HG03060 (cell line): ENCODE measurements at regions not wholly inside any gene's neighbourhood (a gene's known extent, or its start where the extent isn't known, plus 50 kb on each side); places are given as distances from the start of the nearest gene placed in this dataset.
"Not testable (repeated sequence)": the region's sequence is repeated elsewhere in the genome, so short reads cannot be mapped to it uniquely, and the experiment has no call there.

Experiments
- ATAC-seq: cut with Tn5 transposase; IDR thresholded peaks from one replicate; pipeline ENCODE4 v1.9.1; 2021; ENCODE audit warnings: low read depth, moderate number of reproducible peaks; ENCODE audit not compliant: unreplicated experiment

DNA sequence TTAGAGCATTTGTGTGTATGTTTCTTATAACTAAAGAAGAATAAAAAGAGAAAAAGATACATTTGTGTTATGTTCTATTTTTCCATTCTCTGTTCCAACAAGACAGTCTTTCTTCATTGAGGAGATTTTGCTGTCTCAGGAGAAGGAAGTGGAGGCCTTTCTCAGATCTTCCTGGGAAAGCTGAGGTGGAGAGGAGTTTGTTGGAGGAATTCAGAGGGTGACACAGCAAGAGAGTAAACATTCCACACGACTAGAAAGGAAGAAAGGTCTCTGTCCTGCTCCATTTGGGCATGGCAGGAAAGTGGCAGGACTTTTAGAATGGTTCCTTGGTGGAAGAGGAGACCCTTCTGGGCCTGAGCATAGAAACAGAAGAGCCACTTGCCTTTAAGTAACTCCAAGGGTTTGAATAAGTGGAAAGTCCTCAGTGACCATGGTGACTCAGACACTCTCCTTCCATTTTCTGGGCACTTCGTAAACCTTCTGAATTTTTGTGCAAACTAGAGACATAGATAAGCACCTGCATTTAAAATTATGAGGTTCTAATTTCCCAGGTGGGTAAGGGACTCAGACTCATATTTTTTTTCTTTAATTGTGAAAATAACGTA lies 52.3 kb upstream of the COL5A2 start:
- no peak for ATAC-seq

DNA sequence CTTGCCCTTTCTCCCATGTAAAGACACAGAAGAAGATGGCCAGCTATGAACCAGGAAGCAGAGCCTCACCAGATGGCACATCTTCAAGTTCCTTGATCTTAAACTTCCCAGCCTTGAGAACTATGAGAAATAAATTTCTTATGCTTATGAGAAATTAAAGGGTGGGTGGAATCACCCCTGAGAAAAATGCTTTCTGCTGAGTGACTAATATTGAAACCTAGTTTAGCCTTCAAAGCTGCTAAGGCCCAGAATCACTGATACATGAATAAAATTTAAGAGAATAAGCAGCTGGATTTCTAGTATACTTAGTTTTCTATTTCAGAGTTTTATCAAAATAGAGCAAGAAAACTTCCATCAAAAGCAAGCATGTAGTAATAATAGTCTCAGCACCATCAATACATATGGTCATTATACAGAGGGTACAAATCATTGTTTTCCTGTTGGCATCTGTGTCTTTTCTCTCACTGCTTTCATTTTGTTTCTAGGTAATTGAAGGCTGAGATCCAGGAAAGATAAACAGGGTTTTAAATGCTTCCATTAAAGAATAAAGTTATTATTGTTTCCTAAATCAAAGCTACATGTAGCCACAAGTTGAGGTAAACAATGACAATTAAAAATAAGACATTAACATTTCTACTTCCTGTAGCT lies 53.3 kb upstream of the COL5A2 start:
- ATAC-seq = peak; percentile 85

DNA sequence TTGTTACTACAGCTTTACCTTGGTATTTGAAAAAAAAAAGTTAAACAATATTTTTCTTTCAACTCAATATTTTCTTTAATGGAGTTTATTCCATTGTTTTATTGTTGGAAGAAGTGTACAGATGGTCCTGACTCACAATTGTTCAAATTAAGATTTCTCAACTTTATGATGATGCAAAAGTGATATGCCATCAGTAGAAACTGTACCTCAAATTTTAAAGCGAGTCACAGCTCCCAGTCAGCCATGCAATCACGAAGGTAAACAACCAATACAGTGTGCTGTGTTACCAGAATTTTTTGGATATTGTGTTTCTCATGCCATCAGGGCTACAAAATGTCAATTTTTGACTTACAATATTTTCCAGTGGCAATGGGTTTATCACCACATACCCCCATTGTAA lies 54.0 kb upstream of the COL5A2 start:
- ATAC-seq = no peak

DNA sequence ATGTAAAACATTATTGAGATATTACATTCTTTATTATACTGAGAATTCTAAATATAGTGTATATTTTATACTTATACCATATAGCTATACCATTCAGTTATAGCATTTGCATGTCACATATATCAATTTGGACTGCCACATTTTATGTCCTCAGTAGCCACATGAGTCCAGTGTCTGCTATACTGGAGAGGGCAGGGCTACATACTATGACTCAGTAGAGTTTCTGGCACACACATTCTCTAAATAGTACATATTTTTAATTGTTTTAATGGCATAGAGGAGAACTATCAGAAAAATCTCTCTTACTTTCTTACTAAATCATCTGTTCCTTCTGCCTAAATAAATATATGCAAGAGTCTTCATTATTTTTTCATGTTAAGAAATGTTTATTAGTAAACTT lies 55.4 kb upstream of the COL5A2 start:
- no peak for ATAC-seq

DNA sequence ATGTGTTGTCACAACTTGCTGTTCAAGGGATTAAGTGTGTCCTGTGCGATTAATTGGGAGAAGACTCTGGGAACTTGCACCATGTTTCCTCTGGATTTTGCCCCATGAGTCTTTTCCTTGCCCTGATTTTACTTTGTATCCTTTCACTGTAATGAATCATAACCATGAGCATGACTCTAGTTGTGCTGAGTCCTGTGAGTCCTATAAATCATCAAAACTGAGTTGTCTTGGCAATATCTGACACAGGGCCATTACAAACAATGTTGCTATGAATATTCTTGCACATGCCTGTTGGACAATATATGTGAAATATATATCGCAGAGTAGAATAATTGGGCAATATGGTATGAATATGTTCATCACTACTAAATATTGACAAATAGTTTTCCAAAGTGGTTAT lies 56.5 kb upstream of the COL5A2 start:
- no peak for ATAC-seq

DNA sequence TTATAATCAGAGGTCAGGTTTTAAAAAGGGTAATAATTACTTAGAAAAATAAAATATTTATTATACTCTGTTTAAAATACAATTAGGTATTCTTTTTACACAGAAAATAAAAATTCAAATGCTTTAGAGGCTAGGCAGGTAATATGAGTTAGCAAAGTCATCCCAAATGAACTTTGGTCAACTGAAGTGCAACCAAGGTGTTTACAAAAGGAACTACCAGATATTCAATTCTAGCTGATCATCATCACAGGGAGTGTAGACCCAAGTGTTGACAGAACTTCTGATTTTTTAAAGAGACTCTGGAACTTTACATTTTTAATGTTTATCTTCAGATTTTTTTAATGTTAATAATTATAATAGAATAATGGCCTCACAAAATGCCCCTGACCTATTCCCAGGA lies 59.3 kb upstream of the COL5A2 start:
- no peak for ATAC-seq

DNA sequence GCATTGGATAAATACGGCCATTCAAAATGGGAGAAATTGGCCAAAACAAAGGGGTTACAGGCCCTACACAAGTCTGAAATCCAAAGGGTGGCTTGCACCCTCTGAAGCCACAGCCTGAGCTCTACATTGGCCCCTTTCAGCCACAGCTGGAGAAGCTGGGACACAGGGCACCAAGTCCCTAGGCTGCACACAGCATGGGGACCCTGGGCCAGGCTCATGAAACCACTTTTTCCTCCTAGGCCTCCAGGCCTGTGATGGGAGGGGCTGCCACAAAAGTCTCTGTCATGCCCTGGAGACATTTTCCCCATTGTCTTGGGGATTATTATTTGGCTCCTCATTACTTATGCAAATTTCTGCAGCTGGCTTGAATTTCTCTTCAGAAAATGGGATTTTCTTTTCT lies 64.3 kb upstream of the COL5A2 start:
- not testable (repeated sequence) for ATAC-seq

DNA sequence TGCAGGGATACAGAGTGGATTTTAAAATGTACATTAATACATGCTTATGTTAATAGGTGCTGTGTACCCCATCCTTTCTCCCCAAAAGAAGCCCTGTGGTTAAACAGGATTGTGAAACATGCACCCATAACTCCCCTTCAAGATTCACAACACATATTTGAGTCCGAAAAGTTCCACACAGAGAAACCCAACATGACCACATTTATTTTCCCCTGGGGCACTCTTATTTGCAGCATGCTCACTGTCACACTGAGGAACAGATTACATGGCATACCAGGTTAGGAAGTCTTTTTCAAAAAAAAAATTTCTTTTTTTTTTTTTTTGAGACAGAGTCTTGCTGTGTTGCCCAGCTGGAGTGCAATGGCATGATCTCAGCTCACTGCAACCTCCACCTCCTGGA lies 67.7 kb upstream of the COL5A2 start:
- no peak for ATAC-seq

DNA sequence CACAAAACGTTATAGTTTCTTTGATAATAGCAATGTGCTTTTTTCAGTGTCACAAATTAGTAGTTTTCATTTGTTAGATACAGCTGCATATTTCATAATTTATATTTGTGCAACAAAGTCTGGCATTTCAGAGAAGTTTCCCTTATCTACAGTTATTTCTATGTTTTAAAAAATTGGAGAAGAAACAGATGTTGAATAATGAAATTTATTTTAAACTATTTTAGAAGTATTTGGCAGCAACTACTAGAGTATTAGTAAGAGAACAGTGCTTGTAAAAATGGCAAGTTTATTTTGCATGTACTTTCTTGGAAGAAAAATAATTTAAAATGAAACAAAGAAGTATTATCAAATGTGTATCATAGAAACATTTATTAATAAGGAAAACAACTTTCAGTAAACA lies 68.6 kb upstream of the COL5A2 start:
- no peak for ATAC-seq

DNA sequence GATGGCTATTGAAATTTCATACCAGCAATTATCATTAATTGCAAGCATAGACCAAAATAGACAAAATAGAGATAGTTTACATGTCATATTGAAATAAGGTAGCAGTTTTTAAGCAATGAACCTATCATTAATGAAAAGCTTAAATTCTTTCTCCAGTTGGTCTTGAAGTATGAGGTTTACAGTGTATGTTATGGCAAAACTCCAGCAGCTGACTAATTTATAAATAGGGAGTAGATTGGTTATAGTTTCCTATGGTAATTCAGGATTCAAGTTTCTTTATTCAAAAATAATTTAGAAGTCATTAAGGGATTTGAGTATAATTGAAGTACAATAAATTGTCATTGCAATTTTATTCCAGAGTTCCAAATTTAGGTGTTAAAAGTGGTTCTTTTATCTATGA lies 69.6 kb upstream of the COL5A2 start:
- no peak for ATAC-seq

DNA sequence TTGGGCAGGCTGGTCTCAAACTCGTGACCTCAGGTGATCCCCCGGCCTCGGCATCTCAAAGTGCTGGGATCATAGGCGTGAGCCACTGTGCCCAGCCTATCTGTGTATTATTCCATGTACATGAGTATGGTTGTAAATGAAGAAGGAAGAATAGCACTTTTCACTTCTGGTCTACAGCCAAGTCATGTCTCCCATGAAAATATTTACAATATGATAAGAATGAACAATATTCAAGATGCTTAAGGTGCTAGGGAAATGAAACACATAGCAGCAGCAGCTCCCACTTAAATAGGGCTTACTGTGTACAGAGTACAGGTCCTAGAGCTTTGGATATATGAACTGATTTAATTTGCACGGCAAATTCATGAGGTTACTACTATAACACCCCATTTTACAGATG lies 70.3 kb upstream of the COL5A2 start:
- ATAC-seq = no peak

DNA sequence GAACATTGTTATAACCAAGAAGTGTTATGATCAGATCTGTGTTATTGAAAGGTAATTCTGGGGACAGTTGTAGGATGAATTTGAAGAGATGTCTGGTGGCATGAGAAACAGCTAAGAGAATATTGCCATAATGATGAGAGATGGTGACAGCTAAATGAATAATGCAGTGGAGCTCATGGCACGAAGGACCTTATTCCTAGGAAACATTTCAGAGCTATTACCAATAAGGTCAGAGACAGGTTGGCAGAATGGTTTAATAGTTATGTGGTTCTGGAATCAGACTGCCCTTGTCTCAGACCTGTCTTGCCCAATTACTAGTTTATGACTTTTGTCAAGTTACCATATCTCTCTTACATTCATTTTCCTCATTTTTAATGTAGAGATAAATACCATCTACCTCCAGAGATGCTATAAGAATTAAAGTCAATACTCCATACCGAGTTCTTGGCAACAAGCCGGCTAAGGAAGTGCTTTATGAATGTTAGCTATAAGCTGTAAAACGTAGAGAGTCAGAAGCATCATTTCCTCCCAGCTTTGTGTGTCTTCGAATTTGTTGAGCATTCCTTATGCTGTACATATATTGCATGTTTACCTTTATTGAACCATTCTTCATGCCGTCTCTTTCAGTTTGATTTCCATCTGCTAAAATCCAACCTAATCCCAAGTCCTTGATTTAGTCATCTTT lies 73.6 kb upstream of the COL5A2 start:
- no peak for ATAC-seq

DNA sequence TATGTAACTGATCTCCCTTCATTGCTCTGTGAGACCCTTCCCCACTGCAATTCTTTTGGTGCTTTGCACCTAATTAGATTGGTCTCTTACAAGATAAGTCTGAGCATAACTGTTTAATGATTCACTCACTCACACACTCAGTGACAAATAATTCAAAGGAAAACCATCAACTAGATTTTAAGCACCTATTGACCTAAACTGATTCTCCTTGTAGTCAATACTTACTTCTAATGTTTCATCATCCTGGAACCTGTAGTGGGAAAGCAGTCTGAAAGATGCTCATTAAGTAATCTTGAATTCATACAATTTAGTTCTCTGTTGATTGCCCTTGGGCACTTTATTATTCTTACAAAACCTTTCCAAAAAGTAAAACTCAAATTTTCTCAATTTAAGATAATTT lies 74.3 kb upstream of the COL5A2 start:
- ATAC-seq = no peak

DNA sequence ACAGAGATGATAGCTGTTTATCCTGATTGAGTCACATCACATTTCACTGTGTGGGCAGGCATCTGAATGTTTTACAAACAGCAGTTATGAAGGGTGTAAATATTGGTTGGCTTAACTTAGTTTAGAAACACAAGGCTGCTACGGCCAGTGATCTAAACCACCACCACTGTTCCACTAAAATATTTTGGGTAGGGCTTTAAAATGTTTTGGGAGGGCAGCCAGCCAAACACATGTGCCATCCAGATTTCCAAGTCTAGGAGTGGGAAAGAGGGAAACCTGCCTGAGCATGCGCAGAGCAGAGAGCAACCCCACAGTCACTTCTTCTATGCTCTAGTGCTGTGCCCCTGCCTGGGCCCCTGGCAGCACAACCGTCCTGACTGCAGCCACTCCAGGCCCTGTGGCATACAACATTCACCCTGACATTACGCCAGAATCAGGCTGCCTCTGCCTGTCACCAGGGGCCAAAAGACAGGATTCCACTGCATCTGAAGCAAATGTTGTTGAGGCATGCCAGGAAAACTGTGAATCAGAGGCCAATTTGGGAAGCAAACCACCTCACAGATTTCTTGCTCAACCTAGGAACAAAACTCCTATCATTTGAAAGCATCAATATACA lies 74.8 kb upstream of the COL5A2 start:
- ATAC-seq = no peak

DNA sequence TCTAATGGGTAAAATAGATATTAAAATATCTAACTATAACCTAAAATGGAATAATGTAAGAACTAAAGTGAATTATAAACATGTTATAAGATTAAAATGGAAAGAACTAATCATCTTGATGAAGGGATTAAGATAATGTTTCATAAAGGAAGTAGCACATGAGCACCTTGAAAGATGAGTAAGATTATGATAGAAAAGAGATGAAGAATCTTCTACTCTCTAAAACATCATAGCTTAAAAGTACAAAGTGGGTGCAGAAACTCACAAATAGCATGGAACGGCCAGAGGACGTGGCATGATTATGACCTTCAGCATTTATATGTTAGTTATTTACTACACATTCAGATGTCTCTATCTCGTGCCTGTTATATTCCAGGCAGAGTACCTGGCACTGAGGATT lies 76.2 kb upstream of the COL5A2 start:
- no peak for ATAC-seq

DNA sequence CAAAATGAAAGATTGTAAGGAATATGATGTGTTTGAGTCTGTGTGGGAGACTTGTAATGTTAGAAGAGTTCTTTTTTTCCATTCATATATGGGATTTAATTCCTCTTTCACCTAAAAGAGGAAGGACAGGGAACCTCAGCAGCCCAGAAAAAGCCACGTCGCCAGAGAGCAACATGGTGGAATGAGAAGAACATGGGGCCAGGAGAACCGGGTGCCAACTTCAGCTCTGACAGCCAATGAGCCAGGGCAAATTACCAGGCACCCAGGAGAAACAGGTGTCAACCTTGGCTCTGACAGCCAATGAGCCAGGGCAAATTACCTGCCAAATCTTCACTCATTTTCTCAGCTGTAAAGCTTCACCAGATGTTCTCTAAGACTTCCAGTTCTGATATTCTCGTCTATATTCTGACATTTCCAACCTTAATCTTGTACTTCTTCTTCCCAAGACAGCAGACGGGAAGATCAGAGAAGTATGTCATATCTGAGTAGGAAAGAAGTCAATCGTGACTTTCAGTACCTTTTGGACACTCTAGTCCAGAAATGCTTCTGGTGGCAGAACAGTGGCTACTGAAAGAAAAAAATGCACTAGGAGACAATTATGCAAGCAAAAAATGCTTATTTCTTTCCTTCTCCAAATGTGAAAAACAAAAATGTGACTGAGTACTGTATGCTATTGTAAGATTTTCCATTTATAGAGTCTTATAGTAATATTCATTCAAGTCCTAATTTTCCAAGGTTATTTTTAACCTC lies 79.2 kb upstream of the COL5A2 start:
- no peak for ATAC-seq

DNA sequence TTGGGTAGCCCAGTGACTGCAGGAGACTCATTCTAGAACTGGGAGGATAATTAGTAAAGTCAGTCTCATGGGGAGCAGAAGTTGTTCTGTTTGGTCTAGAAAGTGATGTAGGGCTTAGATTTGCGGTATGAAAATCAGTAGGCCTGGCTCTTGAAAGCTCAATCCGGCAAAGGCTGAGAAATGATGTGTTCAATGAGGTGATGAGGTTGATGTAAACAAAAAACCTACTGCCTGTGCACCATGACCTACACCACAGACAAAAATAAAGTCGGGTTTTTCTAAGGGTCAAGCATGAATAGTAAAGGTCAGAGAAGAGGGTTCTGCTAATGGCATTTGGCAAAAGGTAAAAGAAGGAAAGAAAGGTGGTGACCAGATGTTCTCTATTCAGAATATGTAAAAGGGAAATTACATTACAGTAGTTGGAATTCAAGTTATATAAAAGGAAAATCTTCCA lies 80.8 kb upstream of the COL5A2 start:
- no peak for ATAC-seq

DNA sequence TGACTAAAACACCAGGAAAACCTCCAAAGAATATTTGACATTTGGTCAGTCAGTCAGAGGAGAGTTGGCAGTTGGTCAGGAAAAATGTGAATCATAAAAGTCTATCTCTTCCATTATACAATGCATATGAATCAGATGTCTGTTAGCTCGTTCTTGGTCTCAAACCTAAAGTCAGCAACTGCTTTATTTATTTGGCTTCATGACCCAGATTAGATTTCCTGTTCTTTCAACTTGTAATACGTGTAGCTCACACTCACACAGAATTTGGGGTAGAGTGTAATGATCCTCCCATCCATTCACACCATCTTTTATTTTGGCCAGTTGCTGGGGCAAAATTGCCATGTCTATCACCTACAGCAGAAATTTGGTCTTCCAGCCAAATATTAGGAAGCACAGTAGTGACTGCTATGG lies 81.9 kb upstream of the COL5A2 start:
- ATAC-seq = no peak

DNA sequence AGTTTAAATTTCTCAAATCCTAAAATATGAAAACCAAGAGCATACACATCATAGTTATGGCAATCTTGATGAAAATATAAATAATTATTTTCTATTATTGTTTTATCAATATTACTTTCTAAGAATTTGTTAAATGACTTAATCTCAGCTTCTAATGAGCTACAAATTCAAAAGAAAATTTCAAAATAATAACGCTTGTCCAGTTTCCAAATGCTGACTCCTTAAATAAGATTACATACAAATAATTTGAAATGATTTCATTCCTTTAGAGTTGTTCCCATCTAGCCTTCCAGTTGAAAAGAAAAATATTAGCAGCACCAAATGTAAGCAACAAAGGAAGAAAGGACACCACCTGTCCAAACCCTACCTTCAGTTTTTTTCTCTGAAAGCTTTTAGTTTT lies 82.4 kb upstream of the COL5A2 start:
- no peak for ATAC-seq

DNA sequence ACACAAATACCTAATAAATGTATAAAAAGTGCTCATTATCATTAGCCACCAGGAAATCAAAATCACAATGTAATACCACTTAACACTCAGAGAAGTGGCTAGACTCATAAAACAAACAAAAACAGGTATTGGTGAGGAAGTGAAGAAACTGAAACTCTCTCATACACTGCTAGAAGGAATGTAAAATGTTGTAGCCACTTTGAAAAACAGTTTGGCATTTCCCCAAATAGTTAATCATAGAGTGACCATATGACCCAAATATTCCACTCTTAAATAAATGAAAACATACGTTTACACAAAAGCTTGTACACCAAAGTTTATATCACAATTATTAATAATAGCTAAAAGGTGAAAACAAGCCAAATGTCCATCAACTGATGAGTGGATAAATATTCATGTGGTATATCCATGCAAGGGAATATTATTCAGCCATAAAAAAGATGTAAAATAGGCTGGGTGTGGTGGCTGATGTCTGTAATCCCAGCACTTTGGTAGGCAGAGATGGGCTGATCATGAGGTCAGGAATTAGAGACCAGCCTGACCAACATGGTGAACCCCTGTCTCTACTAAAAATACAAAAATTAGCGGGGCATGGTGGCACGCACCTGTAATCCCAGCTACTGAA lies 86.2 kb upstream of the COL5A2 start:
- no peak for ATAC-seq

DNA sequence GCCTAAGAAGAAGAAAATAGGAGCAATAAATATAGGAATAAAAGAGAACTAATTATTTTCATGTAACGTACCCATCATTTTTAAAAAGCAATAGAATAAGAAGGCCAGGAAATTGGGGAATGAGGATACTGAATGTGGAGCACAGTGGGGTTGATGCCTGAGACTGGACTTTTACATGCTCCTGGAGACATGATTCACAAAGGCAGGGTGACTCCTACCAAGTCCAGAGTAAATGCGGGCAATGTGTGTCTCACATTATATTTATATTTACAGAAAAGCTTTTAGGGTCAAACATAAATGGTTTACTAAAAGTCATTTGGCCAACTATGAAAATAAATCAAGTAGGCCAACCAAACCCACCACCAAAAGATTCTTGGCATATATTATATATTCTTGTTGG lies 87.9 kb upstream of the COL5A2 start:
- no peak for ATAC-seq
